Neural progenitor cell (in vitro differentiated cells): ENCODE measurements at regions not wholly inside any gene's neighbourhood (a gene's known extent, or its start where the extent isn't known, plus 50 kb on each side); places are given as distances from the start of the nearest gene placed in this dataset.

ENCODE experiments used
- DNase-seq: peaks from one replicate; pipeline ENCODE4 v3.0.0-alpha.2; 2016; ENCODE audit warnings: low spot score
- H2AFZ ChIP-seq: fragments of 200-600 bp; sonication (generic); replicated peaks from 2 replicates; pipeline ENCODE4 v1.6.1; 2016; ENCODE audit warnings: antibody characterized with exemption
- H3F3A ChIP-seq: fragments of 200-600 bp; sonication (generic); 2 replicates; pipeline ENCODE4 v1.6.1; 2016; ENCODE audit warnings: antibody characterized with exemption, low read depth
- H3K27ac ChIP-seq: fragments of 200-600 bp; sonication (generic); 2 replicates; pipeline ENCODE4 v1.5.1; 2016; ENCODE audit warnings: mild to moderate bottlenecking
- H3K27me3 ChIP-seq: fragments of 200-600 bp; sonication (generic); 2 replicates; pipeline ENCODE4 v1.6.1; 2016; ENCODE audit warnings: mild to moderate bottlenecking, moderate library complexity
- H3K36me3 ChIP-seq: fragments of 200-600 bp; sonication (generic); 2 replicates; pipeline ENCODE4 v1.5.1; 2016
- H3K4me1 ChIP-seq: fragments of 200-600 bp; sonication (generic); 2 replicates; pipeline ENCODE4 v1.6.1; 2016; ENCODE audit warnings: mixed run types
- H3K4me2 ChIP-seq: fragments of 200-600 bp; sonication (generic); 2 replicates; pipeline ENCODE4 v1.6.1; 2016
- H3K4me3 ChIP-seq: fragments of 200-600 bp; sonication (generic); 2 replicates; pipeline ENCODE4 v1.5.1; 2016
- H3K79me2 ChIP-seq: fragments of 200-600 bp; sonication (generic); 2 replicates; pipeline ENCODE4 v1.6.1; 2016; ENCODE audit warnings: low read depth
- H3K9ac ChIP-seq: fragments of 200-600 bp; sonication (generic); 2 replicates; pipeline ENCODE4 v1.6.1; 2016
- H3K9me3 ChIP-seq: fragments of 200-600 bp; sonication (generic); 2 replicates; pipeline ENCODE4 v1.5.1; 2016; ENCODE audit warnings: low read depth
- H4K20me1 ChIP-seq: fragments of 200-600 bp; sonication (generic); 2 replicates; pipeline ENCODE4 v1.6.1; 2016; ENCODE audit warnings: low read depth
- H3K27ac Mint-ChIP-seq: 3 replicates; pipeline ENCODE4 v1.8.0; 2021; ENCODE audit warnings: mixed read lengths
- H3K27me3 Mint-ChIP-seq: 2 replicates; pipeline ENCODE4 v1.8.0; 2022; ENCODE audit warnings: low read depth, mild to moderate bottlenecking, inconsistent platforms, moderate library complexity, mixed read lengths; ENCODE audit not compliant: insufficient read depth
- H3K36me3 Mint-ChIP-seq: 3 replicates; pipeline ENCODE4 v1.8.0; 2021; ENCODE audit warnings: mixed read lengths
- H3K4me1 Mint-ChIP-seq: 3 replicates; pipeline ENCODE4 v1.8.0; 2021; ENCODE audit warnings: mixed read lengths
- H3K4me3 Mint-ChIP-seq: 3 replicates; pipeline ENCODE4 v1.8.0; 2021; ENCODE audit warnings: mild to moderate bottlenecking, moderate library complexity, mixed read lengths
- H3K9me3 Mint-ChIP-seq: 3 replicates; pipeline ENCODE4 v1.8.0; 2020; ENCODE audit warnings: mixed read lengths
- EZH2 ChIP-seq: fragments of 200-600 bp; sonication (generic); IDR thresholded peaks from 2 replicates; pipeline ENCODE4 v1.6.1; 2017; ENCODE audit warnings: antibody characterized with exemption, mild to moderate bottlenecking, moderate library complexity
- EZH2phosphoT487 ChIP-seq: fragments of 200-600 bp; sonication (generic); IDR thresholded peaks from 2 replicates; pipeline ENCODE4 v1.6.1; 2017; ENCODE audit warnings: antibody characterized with exemption
- TF ChIP-seq, protein P1 (sequence below): fragments of 200-600 bp; sonication (generic); IDR thresholded peaks from 2 replicates; pipeline ENCODE4 v1.5.1; 2017; ENCODE audit warnings: antibody characterized with exemption, mild to moderate bottlenecking

DNA sequence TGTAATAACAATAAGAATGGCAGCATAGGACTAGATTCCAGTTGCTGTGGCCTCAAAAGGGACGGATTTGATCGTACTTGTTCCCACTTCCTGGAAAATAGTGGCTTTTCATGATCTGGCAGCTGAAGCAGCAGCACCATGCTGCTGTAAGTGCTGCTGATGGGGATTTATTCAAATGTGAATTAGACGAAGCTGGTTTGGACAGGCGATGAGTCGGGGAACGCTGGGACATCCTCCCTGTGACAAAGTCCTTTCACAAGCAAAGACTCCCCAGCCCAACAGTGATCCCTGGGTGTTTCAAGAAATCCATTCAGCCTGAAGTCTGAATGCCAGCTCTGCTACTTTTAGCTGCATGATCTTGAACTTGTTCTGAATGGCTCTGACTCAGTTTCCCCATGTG, 88.6 kb upstream of the XYLT1 start:
- no peak overlapping the region for H3K4me2 ChIP-seq
- Mint-ChIP-seq H3K36me3 (no peaks in the 10 kb centered on the region), H3K4me3 (no peak overlapping the region), H3K9me3 (no peaks in the 10 kb centered on the region), H3K27ac (no peak overlapping the region), H3K4me1 (peaks cover 3% of the 10 kb centered on the region), H3K27me3 (peaks cover 5% of the 10 kb centered on the region)
- H3K36me3 ChIP-seq: no peaks in the 10 kb centered on the region
- no peaks in the 10 kb centered on the region for H3K79me2 ChIP-seq
- H3K9ac ChIP-seq: no peak overlapping the region
- no peaks in the 10 kb centered on the region for H3K9me3 ChIP-seq
- TF ChIP-seq EZH2phosphoT487: no peak
- no peak for TF ChIP-seq EZH2
- TF ChIP-seq, protein P1, sequence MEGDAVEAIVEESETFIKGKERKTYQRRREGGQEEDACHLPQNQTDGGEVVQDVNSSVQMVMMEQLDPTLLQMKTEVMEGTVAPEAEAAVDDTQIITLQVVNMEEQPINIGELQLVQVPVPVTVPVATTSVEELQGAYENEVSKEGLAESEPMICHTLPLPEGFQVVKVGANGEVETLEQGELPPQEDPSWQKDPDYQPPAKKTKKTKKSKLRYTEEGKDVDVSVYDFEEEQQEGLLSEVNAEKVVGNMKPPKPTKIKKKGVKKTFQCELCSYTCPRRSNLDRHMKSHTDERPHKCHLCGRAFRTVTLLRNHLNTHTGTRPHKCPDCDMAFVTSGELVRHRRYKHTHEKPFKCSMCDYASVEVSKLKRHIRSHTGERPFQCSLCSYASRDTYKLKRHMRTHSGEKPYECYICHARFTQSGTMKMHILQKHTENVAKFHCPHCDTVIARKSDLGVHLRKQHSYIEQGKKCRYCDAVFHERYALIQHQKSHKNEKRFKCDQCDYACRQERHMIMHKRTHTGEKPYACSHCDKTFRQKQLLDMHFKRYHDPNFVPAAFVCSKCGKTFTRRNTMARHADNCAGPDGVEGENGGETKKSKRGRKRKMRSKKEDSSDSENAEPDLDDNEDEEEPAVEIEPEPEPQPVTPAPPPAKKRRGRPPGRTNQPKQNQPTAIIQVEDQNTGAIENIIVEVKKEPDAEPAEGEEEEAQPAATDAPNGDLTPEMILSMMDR: no peak
- no peaks in the 10 kb centered on the region for H3K27me3 ChIP-seq
- H3K4me3 ChIP-seq: no peak overlapping the region
- H3F3A ChIP-seq: no peaks in the 10 kb centered on the region
- no peak overlapping the region for H2AFZ ChIP-seq
- no peak for DNase-seq
- H4K20me1 ChIP-seq: no peaks in the 10 kb centered on the region
- H3K27ac ChIP-seq: no peak overlapping the region
- no peaks in the 10 kb centered on the region for H3K4me1 ChIP-seq

- Mint-ChIP-seq H3K4me3 (no peak overlapping the region), H3K4me1 (peaks cover 3% of the 10 kb centered on the region), H3K27ac (no peak overlapping the region), H3K9me3 (no peaks in the 10 kb centered on the region), H3K27me3 (peaks cover 5% of the 10 kb centered on the region), H3K36me3 (no peaks in the 10 kb centered on the region)
- Histone ChIP-seq H3K4me1 (no peaks in the 10 kb centered on the region), H3K27ac (no peak overlapping the region), H4K20me1 (no peaks in the 10 kb centered on the region), H3K27me3 (no peaks in the 10 kb centered on the region), H3K4me3 (no peak overlapping the region), H3F3A (no peaks in the 10 kb centered on the region), H3K9ac (no peak overlapping the region), H3K4me2 (no peak overlapping the region), H2AFZ (no peak overlapping the region), H3K9me3 (no peaks in the 10 kb centered on the region), H3K79me2 (no peaks in the 10 kb centered on the region), H3K36me3 (no peaks in the 10 kb centered on the region)
- TF ChIP-seq EZH2phosphoT487: no peak
- TF ChIP-seq, protein P1: no peak
- no peak for TF ChIP-seq EZH2
- no peak for DNase-seq
These were observed 87.2 kb upstream of the XYLT1 start for GRCh38 chr16:17557949-17558348.

GRCh38 chr16:17557480-17557879, 86.7 kb upstream of the XYLT1 start:
- Histone ChIP-seq H3K79me2 (no peaks in the 10 kb centered on the region), H3K27ac (no peak overlapping the region), H3F3A (no peaks in the 10 kb centered on the region), H3K9ac (no peak overlapping the region), H3K4me2 (no peak overlapping the region), H3K4me1 (no peaks in the 10 kb centered on the region), H3K4me3 (no peak overlapping the region), H3K36me3 (no peaks in the 10 kb centered on the region), H4K20me1 (no peaks in the 10 kb centered on the region), H2AFZ (no peak overlapping the region), H3K9me3 (no peaks in the 10 kb centered on the region), H3K27me3 (no peaks in the 10 kb centered on the region)
- Mint-ChIP-seq H3K4me1 (peaks cover 3% of the 10 kb centered on the region), H3K4me3 (no peak overlapping the region), H3K9me3 (no peaks in the 10 kb centered on the region), H3K27me3 (peaks cover 4% of the 10 kb centered on the region), H3K36me3 (no peaks in the 10 kb centered on the region), H3K27ac (no peak overlapping the region)
- TF ChIP-seq, protein P1: no peak
- TF ChIP-seq EZH2phosphoT487 (no peak), EZH2 (no peak)
- DNase-seq: no peak
